Pancreas (tissue), 10 donors: ENCODE measurements at regions not wholly inside any gene's neighbourhood (a gene's known extent, or its start where the extent isn't known, plus 50 kb on each side); places are given as distances from the start of the nearest gene placed in this dataset.

ENCODE experiments used
- ATAC-seq, 4 donors: fragments of 200-7000 bp; cut with Tn5 transposase; one replicate each; pipeline versions ENCODE4 v1.8.0 to v1.9.1; 2020; ENCODE audit warnings: mild to moderate bottlenecking in 4 of 4, moderate library complexity in 4 of 4
- DNase-seq, 6 donors: peaks; one replicate each; pipeline ENCODE4 v3.0.0-alpha.2; 2020
- FAIRE-seq: peaks from 2 replicates; lab custom pipeline; 2012; peaks lifted over from hg19 to GRCh38; lab: Jason Lieb, UNC
- H3K27ac ChIP-seq, 4 donors: fragments of 200-600 bp; sonication (generic); 1 replicate in 3 of 4; 2 replicates in 1 of 4; pipeline versions ENCODE4 v1.5.0 to v1.8.0; 2020
- H3K27me3 ChIP-seq, 4 donors: fragments of 200-600 bp; one replicate each; pipeline ENCODE4 v1.8.0; 2021
- H3K36me3 ChIP-seq, 3 donors: fragments of 200-600 bp; sonication (generic) in 1 of 3; one replicate each; pipeline versions ENCODE4 v1.5.0 to v1.8.0; 2020 to 2021
- H3K4me1 ChIP-seq, 3 donors: fragments of 200-600 bp; one replicate each; pipeline ENCODE4 v1.8.0; 2021
- H3K4me3 ChIP-seq, 4 donors: fragments of 200-600 bp; sonication (generic) in 2 of 4; one replicate each; pipeline versions ENCODE4 v1.5.0 to v1.8.0; 2020 to 2021
- H3K9me3 ChIP-seq, 4 donors: fragments of 200-600 bp; one replicate each; pipeline ENCODE4 v1.8.0; 2021
- CTCF ChIP-seq, 4 donors: fragments of 200-600 bp; sonication (generic) in 3 of 4; IDR thresholded peaks; one replicate each; pipeline versions ENCODE4 v1.5.0 to v1.8.0; 2021; ENCODE audit warnings: antibody characterized with exemption in 4 of 4
- WGBS, 2 donors: extraction: QIAGEN DNeasy Blood & Tissue Kit; methylation state at CpG; one replicate each; pipeline ENCODE4 v1.1.7; 2013; 5-methylcytosine and 5-hydroxymethylcytosine counted together
- intact Hi-C, 3 donors: fragments of 100-400 bp; cut with DNase I; formaldehyde crosslinking; loops; one replicate each; pipeline versions ENCODE4 v1.11.1 to v1.14.2; 2022
- donor health status: healthy with polysubstance abuse.
- donor health status: DM: no; HTN: no; CAD: no; lungs with moderate emphysema.
- donor health status: DM: no; HTN: no; CAD: no.
- donor health status: control.
- donor health status: control.
- donor health status: Bipolar disorder and iron deficiency.
- donor health status: DM: yes; HTN: yes; CAD: no.
- donor health status: DM: no; HTN: no; CAD: no.
- donor health status: DM: no; HTN: no; CAD: no.
- donor health status: DM: yes; HTN: yes; CAD: no.

GRCh38 chr5:169408731-169409130 lies 107.8 kb upstream of the SLIT3 start:
- no peaks in the 10 kb centered on the region for H3K4me1 ChIP-seq
- no peaks in the 10 kb centered on the region for H3K36me3 ChIP-seq
- no peaks in the 10 kb centered on the region for H3K9me3 ChIP-seq
- H3K27ac ChIP-seq, result no peak overlapping the region
- DNase-seq (no peak), FAIRE-seq (no peak), ATAC-seq (no peak)
- no peaks in the 10 kb centered on the region for H3K27me3 ChIP-seq
- H3K4me3 ChIP-seq, result no peak overlapping the region
- 47 to 79% methylated on average over 1 of the region's 1 CpG for WGBS, 2 donors
- intact Hi-C loops, result no loop called here
- TF ChIP-seq CTCF (IDR thresholded peaks at IDR 0.05), result no peak

GRCh38 chr5:169408171-169408570 lies 107.2 kb upstream of the SLIT3 start:
- Histone ChIP-seq H3K4me3 (no peak overlapping the region), H3K27ac (no peak overlapping the region), H3K27me3 (no peaks in the 10 kb centered on the region), H3K36me3 (no peaks in the 10 kb centered on the region), H3K9me3 (no peaks in the 10 kb centered on the region), H3K4me1 (no peaks in the 10 kb centered on the region)
- 72 to 75% methylated on average over 4 of the region's 4 CpGs for WGBS, 2 donors
- DNase-seq, result no peak
- intact Hi-C loops, result no loop called here
- no peak for FAIRE-seq
- ATAC-seq, result no peak
- no peak for TF ChIP-seq CTCF (IDR thresholded peaks at IDR 0.05)

GRCh38 chr5:169404223-169404622 lies 103.3 kb upstream of the SLIT3 start:
- FAIRE-seq, result no peak
- no peaks in the 10 kb centered on the region for H3K9me3 ChIP-seq
- no peak for ATAC-seq
- no peaks in the 10 kb centered on the region for H3K36me3 ChIP-seq
- no peak overlapping the region for H3K27ac ChIP-seq
- H3K4me1 ChIP-seq, result no peaks in the 10 kb centered on the region
- 51 to 64% methylated on average over 3 of the region's 3 CpGs for WGBS, 2 donors
- DNase-seq, result no peak
- TF ChIP-seq CTCF (IDR thresholded peaks at IDR 0.05), result no peak
- intact Hi-C loops, result no loop called here
- H3K4me3 ChIP-seq, result no peak overlapping the region
- no peaks in the 10 kb centered on the region for H3K27me3 ChIP-seq

- no peaks in the 10 kb centered on the region for H3K36me3 ChIP-seq
- TF ChIP-seq CTCF (IDR thresholded peaks at IDR 0.05), result no peak
- no peaks in the 10 kb centered on the region for H3K4me1 ChIP-seq
- ATAC-seq (no peak), DNase-seq (no peak), FAIRE-seq (no peak)
- no peaks in the 10 kb centered on the region for H3K9me3 ChIP-seq
- WGBS, 2 donors, result 54 to 72% methylated on average over 1 of the region's 1 CpG
- no peaks in the 10 kb centered on the region for H3K27me3 ChIP-seq
- no peak overlapping the region for H3K4me3 ChIP-seq
- intact Hi-C loops, result no loop called here
- H3K27ac ChIP-seq, result no peak overlapping the region
Measured at GRCh38 chr5:169398515-169398914, 97.6 kb upstream of the SLIT3 start.

GRCh38 chr5:169395136-169395535 lies 94.2 kb upstream of the SLIT3 start:
- DNase-seq (no peak), FAIRE-seq (no peak)
- TF ChIP-seq CTCF (IDR thresholded peaks at IDR 0.05), result no peak

More at GRCh38 chr5:169395136-169395535, 94.2 kb upstream of the SLIT3 start:
- 86 to 89% methylated on average over 1 of the region's 1 CpG for WGBS, 2 donors
- Histone ChIP-seq H3K4me3 (no peak overlapping the region), H3K4me1 (no peaks in the 10 kb centered on the region), H3K36me3 (no peaks in the 10 kb centered on the region), H3K27me3 (no peaks in the 10 kb centered on the region), H3K9me3 (no peaks in the 10 kb centered on the region), H3K27ac (no peak overlapping the region)
- intact Hi-C loops, result no loop called here
- ATAC-seq, result no peak
